ENCODE measurements at regions not wholly inside any gene's neighbourhood (a gene's known extent, or its start where the extent isn't known, plus 50 kb on each side); places are given as distances from the start of the nearest gene placed in this dataset.
A peak's percentile ranks its signal among the peaks of the same experiment; 100 is the strongest.

DNA sequence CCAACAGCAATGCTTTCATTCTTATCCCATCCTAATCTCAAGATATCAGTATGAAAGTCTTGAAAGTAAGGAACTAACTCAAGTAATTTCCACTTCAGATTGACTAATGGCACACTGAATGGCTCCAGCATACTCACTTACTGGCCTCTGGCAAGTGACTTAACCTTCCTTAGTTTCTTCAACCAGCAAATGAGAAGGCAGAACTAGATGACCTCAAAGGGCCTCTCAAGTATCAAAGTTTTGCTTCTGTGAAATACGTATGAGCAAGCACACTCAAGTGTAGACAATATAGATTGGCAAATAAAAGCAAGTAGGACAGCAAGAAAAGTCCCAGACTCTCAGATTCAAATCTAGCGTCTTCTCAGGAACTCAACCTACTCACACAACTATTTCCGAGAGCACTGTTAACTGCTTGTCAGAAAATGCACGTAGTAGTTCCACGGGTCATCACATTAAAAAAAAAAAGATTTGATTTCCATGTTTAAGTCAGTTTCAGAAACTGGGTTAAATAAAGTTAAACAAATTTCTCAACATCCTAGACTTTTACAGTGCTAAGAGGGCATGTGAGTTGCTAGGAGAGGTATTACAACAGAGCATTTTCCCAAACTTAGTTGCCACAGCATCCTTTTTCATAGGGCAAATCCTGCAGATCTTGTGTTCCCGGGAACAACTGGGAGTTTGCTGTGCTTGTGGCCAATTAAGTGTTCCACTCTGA, 276.9 kb upstream of the KLF14 start:
- H3K36me3 ChIP-seq, result no peaks in the 10 kb centered on the region
- H3K27me3 ChIP-seq, result no peaks in the 10 kb centered on the region
- peak overlapping the region; percentile 88 to 95 (median 91) for H3K27ac ChIP-seq
- no peak overlapping the region for H3K4me3 ChIP-seq (replicated peaks in 1 of 3)
- WGBS, 2 donors, result 34 to 42% methylated on average over 6 of the region's 6 CpGs
- DNase-seq, result no peak
- no peaks in the 10 kb centered on the region for H3K9me3 ChIP-seq
- TF ChIP-seq, protein P1, sequence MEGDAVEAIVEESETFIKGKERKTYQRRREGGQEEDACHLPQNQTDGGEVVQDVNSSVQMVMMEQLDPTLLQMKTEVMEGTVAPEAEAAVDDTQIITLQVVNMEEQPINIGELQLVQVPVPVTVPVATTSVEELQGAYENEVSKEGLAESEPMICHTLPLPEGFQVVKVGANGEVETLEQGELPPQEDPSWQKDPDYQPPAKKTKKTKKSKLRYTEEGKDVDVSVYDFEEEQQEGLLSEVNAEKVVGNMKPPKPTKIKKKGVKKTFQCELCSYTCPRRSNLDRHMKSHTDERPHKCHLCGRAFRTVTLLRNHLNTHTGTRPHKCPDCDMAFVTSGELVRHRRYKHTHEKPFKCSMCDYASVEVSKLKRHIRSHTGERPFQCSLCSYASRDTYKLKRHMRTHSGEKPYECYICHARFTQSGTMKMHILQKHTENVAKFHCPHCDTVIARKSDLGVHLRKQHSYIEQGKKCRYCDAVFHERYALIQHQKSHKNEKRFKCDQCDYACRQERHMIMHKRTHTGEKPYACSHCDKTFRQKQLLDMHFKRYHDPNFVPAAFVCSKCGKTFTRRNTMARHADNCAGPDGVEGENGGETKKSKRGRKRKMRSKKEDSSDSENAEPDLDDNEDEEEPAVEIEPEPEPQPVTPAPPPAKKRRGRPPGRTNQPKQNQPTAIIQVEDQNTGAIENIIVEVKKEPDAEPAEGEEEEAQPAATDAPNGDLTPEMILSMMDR (IDR thresholded peaks at IDR 0.05), result no peak
- TF ChIP-seq POLR2A (IDR thresholded peaks at IDR 0.05), result no peak
- intact Hi-C loops (cut with DNase I), result no loop called here
- peaks cover 88 to 90% of the 10 kb centered on the region in 2 donors for H3K4me1 ChIP-seq

DNA sequence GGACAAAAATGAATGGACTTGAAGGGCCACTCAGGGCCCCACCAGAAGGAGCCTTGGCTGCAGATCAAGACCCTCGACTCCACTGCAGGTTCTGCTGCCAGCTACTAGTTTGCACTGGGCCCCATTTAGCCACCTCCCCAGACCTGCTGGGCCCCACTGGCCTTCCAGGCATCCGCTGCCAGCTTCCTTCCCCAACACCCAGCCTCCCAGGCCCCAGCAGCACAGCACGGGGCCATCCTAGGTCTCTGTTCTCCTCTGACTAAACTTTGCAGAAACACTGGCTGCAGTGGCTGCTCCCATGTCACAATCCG, 277.4 kb upstream of the KLF14 start:
- Histone ChIP-seq H3K36me3 (no peaks in the 10 kb centered on the region), H3K4me1 (peaks cover 93 to 95% of the 10 kb centered on the region in 2 donors), H3K4me3 (replicated peaks in 1 of 3) (no peak overlapping the region), H3K27me3 (no peaks in the 10 kb centered on the region), H3K9me3 (no peaks in the 10 kb centered on the region), H3K27ac (peak overlapping the region; percentile 88 to 95 (median 91))
- 31 to 40% methylated on average over 4 of the region's 4 CpGs for WGBS, 2 donors
- peak in 1 of 2 donors; percentile 16 for TF ChIP-seq POLR2A (IDR thresholded peaks at IDR 0.05)
- TF ChIP-seq, protein P1 (IDR thresholded peaks at IDR 0.05), result no peak
- intact Hi-C loops (cut with DNase I), result no loop called here
- peak; percentile 85 to 90 for DNase-seq

DNA sequence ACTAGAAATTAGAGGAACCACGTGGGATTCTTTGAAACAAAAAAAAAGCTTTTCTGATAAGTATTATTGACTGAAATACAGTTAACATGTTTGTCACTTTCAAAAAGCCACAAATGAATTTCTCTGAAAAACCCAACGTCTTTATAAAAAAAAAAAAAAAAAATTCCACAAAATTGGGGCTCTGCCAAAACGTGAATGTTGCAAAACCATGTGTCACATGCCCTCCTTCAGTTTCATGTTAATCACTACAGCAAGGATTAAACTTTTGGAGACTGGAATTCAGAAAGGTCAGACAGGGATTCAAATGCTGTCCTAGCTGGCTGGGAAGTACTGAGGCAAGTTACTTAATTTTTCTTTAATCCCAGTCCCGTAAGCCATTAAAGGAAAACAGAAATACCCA, 278.0 kb upstream of the KLF14 start:
- no peaks in the 10 kb centered on the region for H3K9me3 ChIP-seq
- TF ChIP-seq POLR2A (IDR thresholded peaks at IDR 0.05), result peak in 1 of 2 donors; percentile 17
- TF ChIP-seq, protein P1 (IDR thresholded peaks at IDR 0.05), result no peak
- WGBS, 2 donors, result 18 to 23% methylated on average over 4 of the region's 4 CpGs
- no peak overlapping the region for H3K4me3 ChIP-seq (replicated peaks in 1 of 3)
- peaks cover 97 to 98% of the 10 kb centered on the region in 2 donors for H3K4me1 ChIP-seq
- no peaks in the 10 kb centered on the region for H3K27me3 ChIP-seq
- H3K27ac ChIP-seq, result peak overlapping the region; percentile 88 to 95 (median 91)
- no peaks in the 10 kb centered on the region for H3K36me3 ChIP-seq
- DNase-seq, result peak in 1 of 2 donors; percentile 43
- intact Hi-C loops (cut with DNase I), result no loop called here

DNA sequence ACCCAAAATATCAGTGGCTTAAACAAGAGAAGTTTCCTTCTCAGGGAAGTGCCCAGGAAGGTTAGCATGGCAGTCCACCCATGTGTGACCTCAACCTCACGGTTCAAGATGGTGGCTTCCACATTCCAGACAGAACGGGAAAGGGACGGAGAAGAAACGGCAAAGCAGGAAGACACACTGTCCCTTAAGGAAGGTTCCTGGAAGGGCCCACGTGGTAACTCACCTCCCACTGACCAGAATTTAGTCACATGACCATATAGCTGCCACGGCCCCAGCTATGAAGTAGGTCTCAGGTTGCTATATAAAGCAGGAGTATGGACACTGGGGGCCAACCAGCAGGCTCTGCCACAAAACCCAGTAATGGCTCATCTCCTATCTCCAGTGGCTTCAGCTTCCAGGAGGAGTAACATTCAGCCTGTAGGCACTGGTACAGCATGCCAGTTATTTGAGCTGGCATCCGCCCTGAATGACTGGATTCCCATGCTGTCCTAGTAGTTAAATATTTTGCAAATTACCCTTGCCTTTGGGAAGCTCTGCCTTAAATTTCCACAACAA, 278.5 kb upstream of the KLF14 start:
- peak in 1 of 2 donors; percentile 21 for DNase-seq
- TF ChIP-seq POLR2A (IDR thresholded peaks at IDR 0.05), result no peak
- TF ChIP-seq, protein P1 (IDR thresholded peaks at IDR 0.05), result no peak
- Histone ChIP-seq H3K4me3 (replicated peaks in 1 of 3) (no peak overlapping the region), H3K36me3 (no peaks in the 10 kb centered on the region), H3K27me3 (no peaks in the 10 kb centered on the region), H3K4me1 (peaks cover 92 to 93% of the 10 kb centered on the region in 2 donors), H3K9me3 (no peaks in the 10 kb centered on the region), H3K27ac (peak overlapping the region; percentile 88 to 95 (median 91))
- WGBS, 2 donors, result 80 to 87% methylated on average over 7 of the region's 7 CpGs
- intact Hi-C loops (cut with DNase I), result no loop called here

DNA sequence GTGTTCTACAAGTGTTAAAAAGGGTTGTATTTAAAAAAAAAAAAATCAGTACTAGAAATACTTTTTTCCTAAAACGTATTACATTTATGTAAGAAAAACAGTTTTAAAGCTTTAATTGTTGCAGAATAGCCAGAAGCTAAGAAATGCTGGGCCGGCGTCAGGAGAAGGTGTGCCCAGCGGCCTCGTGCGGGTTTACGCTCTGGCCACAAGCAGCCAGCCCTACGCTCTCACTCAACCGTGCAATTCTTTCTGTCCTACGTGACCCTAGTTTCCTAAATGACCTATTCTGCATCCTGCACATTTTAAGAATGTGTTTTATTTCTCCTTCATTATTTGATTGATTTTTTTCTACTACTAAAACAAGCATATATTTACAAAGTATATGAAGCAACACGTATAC, 279.7 kb upstream of the KLF14 start:
- H3K9me3 ChIP-seq, result no peaks in the 10 kb centered on the region
- intact Hi-C loops (cut with DNase I), result no loop called here
- peak; percentile 37 to 48 for DNase-seq
- H3K27me3 ChIP-seq, result no peaks in the 10 kb centered on the region
- 54% methylated on average over 11 of the region's 11 CpGs for WGBS, 2 donors
- peaks cover 85 to 91% of the 10 kb centered on the region in 2 donors for H3K4me1 ChIP-seq
- TF ChIP-seq, protein P1 (IDR thresholded peaks at IDR 0.05), result no peak
- no peak for TF ChIP-seq POLR2A (IDR thresholded peaks at IDR 0.05)
- H3K4me3 ChIP-seq (replicated peaks in 1 of 3), result no peak overlapping the region
- peak overlapping the region; percentile 88 to 95 (median 91) for H3K27ac ChIP-seq
- H3K36me3 ChIP-seq, result no peaks in the 10 kb centered on the region
